ENCODE measurements at regions not wholly inside any gene's neighbourhood (a gene's known extent, or its start where the extent isn't known, plus 50 kb on each side); places are given as distances from the start of the nearest gene placed in this dataset.
"Not testable (repeated sequence)": the region's sequence is repeated elsewhere in the genome, so short reads cannot be mapped to it uniquely, and the experiment has no call there.

DNA sequence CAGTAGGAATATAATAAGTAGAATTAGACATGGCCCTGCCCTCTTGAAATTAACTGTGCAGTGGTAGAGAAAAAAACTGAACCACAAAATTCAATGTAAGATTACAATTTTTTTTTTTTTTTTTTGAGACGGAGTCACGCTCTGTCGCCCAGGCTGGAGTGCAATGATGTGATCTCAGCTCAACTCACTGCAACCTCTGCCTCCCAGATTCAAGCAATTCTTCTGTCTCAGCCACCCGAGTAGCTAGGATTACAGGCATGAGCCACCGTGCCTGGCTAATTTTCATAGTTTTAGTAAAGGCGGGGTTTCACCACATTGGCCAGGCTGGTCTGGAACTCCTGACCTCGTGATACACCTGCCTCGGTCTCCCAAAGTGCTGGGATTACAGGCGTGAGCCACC is 864.3 kb downstream of the EFNB2 start:
- TF ChIP-seq, protein P1, sequence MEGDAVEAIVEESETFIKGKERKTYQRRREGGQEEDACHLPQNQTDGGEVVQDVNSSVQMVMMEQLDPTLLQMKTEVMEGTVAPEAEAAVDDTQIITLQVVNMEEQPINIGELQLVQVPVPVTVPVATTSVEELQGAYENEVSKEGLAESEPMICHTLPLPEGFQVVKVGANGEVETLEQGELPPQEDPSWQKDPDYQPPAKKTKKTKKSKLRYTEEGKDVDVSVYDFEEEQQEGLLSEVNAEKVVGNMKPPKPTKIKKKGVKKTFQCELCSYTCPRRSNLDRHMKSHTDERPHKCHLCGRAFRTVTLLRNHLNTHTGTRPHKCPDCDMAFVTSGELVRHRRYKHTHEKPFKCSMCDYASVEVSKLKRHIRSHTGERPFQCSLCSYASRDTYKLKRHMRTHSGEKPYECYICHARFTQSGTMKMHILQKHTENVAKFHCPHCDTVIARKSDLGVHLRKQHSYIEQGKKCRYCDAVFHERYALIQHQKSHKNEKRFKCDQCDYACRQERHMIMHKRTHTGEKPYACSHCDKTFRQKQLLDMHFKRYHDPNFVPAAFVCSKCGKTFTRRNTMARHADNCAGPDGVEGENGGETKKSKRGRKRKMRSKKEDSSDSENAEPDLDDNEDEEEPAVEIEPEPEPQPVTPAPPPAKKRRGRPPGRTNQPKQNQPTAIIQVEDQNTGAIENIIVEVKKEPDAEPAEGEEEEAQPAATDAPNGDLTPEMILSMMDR (IDR thresholded peaks at IDR 0.05), result not testable (repeated sequence)
- not testable (repeated sequence) for TF ChIP-seq POLR2A (IDR thresholded peaks at IDR 0.05)

All from right lobe of liver (tissue), 4 donors.